ENCODE measurements at regions not wholly inside any gene's neighbourhood (a gene's known extent, or its start where the extent isn't known, plus 50 kb on each side); places are given as distances from the start of the nearest gene placed in this dataset.

DNA sequence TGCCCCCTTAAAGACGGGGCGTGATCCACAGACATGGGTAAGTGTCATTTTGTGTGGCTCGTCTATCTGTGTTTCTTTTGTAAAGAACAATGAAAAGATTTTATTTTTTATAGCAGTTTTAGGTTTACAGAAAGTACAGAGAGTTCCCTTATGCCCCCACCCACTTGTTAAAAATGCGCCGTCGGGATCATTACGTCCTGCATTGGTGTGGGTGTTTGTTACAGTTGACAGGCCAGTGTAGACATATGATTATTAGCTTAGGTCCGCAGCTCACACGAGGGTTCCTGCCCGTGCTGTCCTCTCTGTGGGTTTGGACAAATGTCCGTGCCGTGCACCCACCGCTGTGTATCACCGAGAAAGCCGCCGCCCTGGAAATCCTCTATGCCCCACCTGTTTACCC, 50.5 kb downstream of the RGS12 start:
- DNase-seq (ENCODE audit: low read depth) (no peak), FAIRE-seq (no peak)
- no peaks in the 10 kb centered on the region for H3K9me3 Mint-ChIP-seq (ENCODE audit: unreplicated experiment)
- no peaks in the 10 kb centered on the region for H3K27me3 Mint-ChIP-seq (ENCODE audit: low read depth, unreplicated experiment)
- Histone ChIP-seq H3K9me3 (ENCODE audit: insufficient read depth, low read depth, low read length) (no peaks in the 10 kb centered on the region), H4K20me1 (ENCODE audit: insufficient read depth, low read length) (peaks cover 60% of the 10 kb centered on the region), H3K36me3 (ENCODE audit: insufficient read depth, low read length) (no peaks in the 10 kb centered on the region), H3K9ac (ENCODE audit: low read length) (no peak overlapping the region), H2AFZ (ENCODE audit: low read depth, low read length) (no peak overlapping the region), H3K79me2 (ENCODE audit: insufficient read depth, low read length) (peaks cover 18% of the 10 kb centered on the region), H3K4me2 (ENCODE audit: low read length) (no peak overlapping the region), H3K27ac (ENCODE audit: low read depth, low read length) (no peak overlapping the region), H3K4me3 (ENCODE audit: insufficient read depth, low read depth, low read length) (no peak overlapping the region), H3K27me3 (ENCODE audit: insufficient read depth, low read length) (no peaks in the 10 kb centered on the region), H3K4me1 (ENCODE audit: insufficient read depth, low read length) (peaks cover 14% of the 10 kb centered on the region)
- no peak overlapping the region for H3K4me3 Mint-ChIP-seq (ENCODE audit: unreplicated experiment)
- H3K36me3 Mint-ChIP-seq (ENCODE audit: low read depth, unreplicated experiment): no peaks in the 10 kb centered on the region
- TF ChIP-seq CTCF (IDR thresholded peaks at IDR 0.05; ENCODE audit: insufficient read depth, low read depth, low read length): no peak
- no peak for TF ChIP-seq EZH2 (IDR thresholded peaks at IDR 0.05; ENCODE audit: insufficient read depth, low read length)
- H3K4me1 Mint-ChIP-seq (ENCODE audit: low read depth, unreplicated experiment): peaks cover 2% of the 10 kb centered on the region
- H3K27ac Mint-ChIP-seq (ENCODE audit: unreplicated experiment): no peak overlapping the region

GRCh38 chr4:3344104-3344503, 51.3 kb downstream of the RGS12 start:
- H3K36me3 Mint-ChIP-seq (ENCODE audit: low read depth, unreplicated experiment): no peaks in the 10 kb centered on the region
- no peak overlapping the region for H3K27ac ChIP-seq (ENCODE audit: low read depth, low read length)
- peaks cover 14% of the 10 kb centered on the region for H3K4me1 ChIP-seq (ENCODE audit: insufficient read depth, low read length)
- peaks cover 2% of the 10 kb centered on the region for H3K4me1 Mint-ChIP-seq (ENCODE audit: low read depth, unreplicated experiment)
- H3K36me3 ChIP-seq (ENCODE audit: insufficient read depth, low read length): no peaks in the 10 kb centered on the region
- H3K4me3 ChIP-seq (ENCODE audit: insufficient read depth, low read depth, low read length): no peak overlapping the region
- H3K27me3 ChIP-seq (ENCODE audit: insufficient read depth, low read length): no peaks in the 10 kb centered on the region
- DNase-seq (ENCODE audit: low read depth) (no peak), FAIRE-seq (no peak)
- H2AFZ ChIP-seq (ENCODE audit: low read depth, low read length): no peak overlapping the region
- H3K9me3 Mint-ChIP-seq (ENCODE audit: unreplicated experiment): no peaks in the 10 kb centered on the region
- peaks cover 54% of the 10 kb centered on the region for H4K20me1 ChIP-seq (ENCODE audit: insufficient read depth, low read length)
- no peak overlapping the region for H3K4me3 Mint-ChIP-seq (ENCODE audit: unreplicated experiment)
- no peaks in the 10 kb centered on the region for H3K27me3 Mint-ChIP-seq (ENCODE audit: low read depth, unreplicated experiment)
- H3K27ac Mint-ChIP-seq (ENCODE audit: unreplicated experiment): no peak overlapping the region
- no peak overlapping the region for H3K4me2 ChIP-seq (ENCODE audit: low read length)
- TF ChIP-seq EZH2 (IDR thresholded peaks at IDR 0.05; ENCODE audit: insufficient read depth, low read length) (no peak), CTCF (IDR thresholded peaks at IDR 0.05; ENCODE audit: insufficient read depth, low read depth, low read length) (no peak)
- H3K9ac ChIP-seq (ENCODE audit: low read length): no peak overlapping the region
- peaks cover 18% of the 10 kb centered on the region for H3K79me2 ChIP-seq (ENCODE audit: insufficient read depth, low read length)
- no peaks in the 10 kb centered on the region for H3K9me3 ChIP-seq (ENCODE audit: insufficient read depth, low read depth, low read length)

DNA sequence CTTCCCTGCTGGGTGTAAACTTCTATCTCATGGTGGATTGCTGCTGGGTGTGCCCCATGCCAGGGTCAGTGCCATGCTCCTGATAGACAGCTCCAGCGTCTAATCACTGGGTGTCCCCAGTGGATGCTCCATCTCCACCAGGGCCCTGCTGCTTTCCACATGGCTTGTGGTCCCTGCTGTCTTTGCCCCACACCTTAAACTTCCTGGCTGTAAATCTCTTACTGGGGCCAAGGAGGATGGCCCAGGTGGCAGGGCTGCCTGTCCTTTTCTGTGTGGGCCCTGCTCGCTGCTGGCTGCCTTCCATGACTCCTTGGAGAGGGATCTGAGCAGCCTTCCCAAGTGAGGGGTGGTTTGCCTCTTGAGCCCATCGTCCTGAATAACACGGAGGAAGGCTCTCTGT, 51.8 kb downstream of the RGS12 start:
- H3K4me1 Mint-ChIP-seq (ENCODE audit: low read depth, unreplicated experiment): peaks cover 2% of the 10 kb centered on the region
- Histone ChIP-seq H3K27me3 (ENCODE audit: insufficient read depth, low read length) (no peaks in the 10 kb centered on the region), H3K4me1 (ENCODE audit: insufficient read depth, low read length) (peaks cover 14% of the 10 kb centered on the region), H3K36me3 (ENCODE audit: insufficient read depth, low read length) (no peaks in the 10 kb centered on the region), H3K27ac (ENCODE audit: low read depth, low read length) (no peak overlapping the region), H3K4me2 (ENCODE audit: low read length) (no peak overlapping the region), H2AFZ (ENCODE audit: low read depth, low read length) (no peak overlapping the region), H3K79me2 (ENCODE audit: insufficient read depth, low read length) (peaks cover 18% of the 10 kb centered on the region), H3K9ac (ENCODE audit: low read length) (no peak overlapping the region), H3K9me3 (ENCODE audit: insufficient read depth, low read depth, low read length) (no peaks in the 10 kb centered on the region), H4K20me1 (ENCODE audit: insufficient read depth, low read length) (peaks cover 49% of the 10 kb centered on the region), H3K4me3 (ENCODE audit: insufficient read depth, low read depth, low read length) (no peak overlapping the region)
- no peaks in the 10 kb centered on the region for H3K9me3 Mint-ChIP-seq (ENCODE audit: unreplicated experiment)
- no peak for FAIRE-seq
- H3K4me3 Mint-ChIP-seq (ENCODE audit: unreplicated experiment): no peak overlapping the region
- TF ChIP-seq EZH2 (IDR thresholded peaks at IDR 0.05; ENCODE audit: insufficient read depth, low read length) (no peak), CTCF (IDR thresholded peaks at IDR 0.05; ENCODE audit: insufficient read depth, low read depth, low read length) (no peak)
- H3K27ac Mint-ChIP-seq (ENCODE audit: unreplicated experiment): no peak overlapping the region
- DNase-seq (ENCODE audit: low read depth): no peak
- no peaks in the 10 kb centered on the region for H3K36me3 Mint-ChIP-seq (ENCODE audit: low read depth, unreplicated experiment)
- H3K27me3 Mint-ChIP-seq (ENCODE audit: low read depth, unreplicated experiment): no peaks in the 10 kb centered on the region
